ACC112 (cell line): ENCODE measurements at regions not wholly inside any gene's neighbourhood (a gene's known extent, or its start where the extent isn't known, plus 50 kb on each side); places are given as distances from the start of the nearest gene placed in this dataset.

ENCODE experiments used
- H2AFZ ChIP-seq: fragments of 200-600 bp; sonication (generic); one replicate; pipeline ENCODE4 v1.6.0; 2017; ENCODE audit warnings: antibody characterized with exemption, low read length; ENCODE audit not compliant: unreplicated experiment
- H3K27ac ChIP-seq: fragments of 200-600 bp; sonication (generic); 2 replicates; pipeline ENCODE4 v1.5.1; 2014; ENCODE audit warnings: low read depth, mild to moderate bottlenecking, antibody characterized with exemption, low read length, moderate library complexity
- H3K27me3 ChIP-seq: fragments of 200-600 bp; sonication (generic); 2 replicates; pipeline ENCODE4 v1.6.1; 2014; ENCODE audit warnings: mild to moderate bottlenecking, antibody characterized with exemption, low read length, moderate library complexity, mixed read lengths; ENCODE audit not compliant: insufficient read depth
- H3K36me3 ChIP-seq: fragments of 200-600 bp; sonication (generic); 2 replicates; pipeline ENCODE4 v1.6.1; 2016; ENCODE audit warnings: mild to moderate bottlenecking, antibody characterized with exemption, low read length, moderate library complexity, mixed read lengths; ENCODE audit not compliant: insufficient read depth
- H3K4me1 ChIP-seq: fragments of 200-600 bp; sonication (generic); one replicate; pipeline ENCODE4 v1.6.1; 2016; ENCODE audit warnings: low read length, mixed read lengths; ENCODE audit not compliant: insufficient read depth, unreplicated experiment, control insufficient read depth
- H3K4me3 ChIP-seq: fragments of 200-600 bp; sonication (generic); 2 replicates; pipeline ENCODE4 v1.5.1; 2014; ENCODE audit warnings: mild to moderate bottlenecking, low read depth, low read length
- H3K79me2 ChIP-seq: fragments of 200-600 bp; sonication (generic); one replicate; pipeline ENCODE4 v1.6.0; 2016; ENCODE audit warnings: low read length; ENCODE audit not compliant: control insufficient read depth, unreplicated experiment, insufficient read depth

GRCh38 chr6:6968357-6968730 lies 139.4 kb upstream of the RREB1 start:
- H3K4me1 ChIP-seq = no peaks in the 10 kb centered on the region
- no peak overlapping the region for H3K27ac ChIP-seq
- H3K27me3 ChIP-seq = no peaks in the 10 kb centered on the region
- H3K4me3 ChIP-seq = no peak overlapping the region
- H3K79me2 ChIP-seq = no peaks in the 10 kb centered on the region
- H3K36me3 ChIP-seq = no peaks in the 10 kb centered on the region
- H2AFZ ChIP-seq = no peak overlapping the region

DNA sequence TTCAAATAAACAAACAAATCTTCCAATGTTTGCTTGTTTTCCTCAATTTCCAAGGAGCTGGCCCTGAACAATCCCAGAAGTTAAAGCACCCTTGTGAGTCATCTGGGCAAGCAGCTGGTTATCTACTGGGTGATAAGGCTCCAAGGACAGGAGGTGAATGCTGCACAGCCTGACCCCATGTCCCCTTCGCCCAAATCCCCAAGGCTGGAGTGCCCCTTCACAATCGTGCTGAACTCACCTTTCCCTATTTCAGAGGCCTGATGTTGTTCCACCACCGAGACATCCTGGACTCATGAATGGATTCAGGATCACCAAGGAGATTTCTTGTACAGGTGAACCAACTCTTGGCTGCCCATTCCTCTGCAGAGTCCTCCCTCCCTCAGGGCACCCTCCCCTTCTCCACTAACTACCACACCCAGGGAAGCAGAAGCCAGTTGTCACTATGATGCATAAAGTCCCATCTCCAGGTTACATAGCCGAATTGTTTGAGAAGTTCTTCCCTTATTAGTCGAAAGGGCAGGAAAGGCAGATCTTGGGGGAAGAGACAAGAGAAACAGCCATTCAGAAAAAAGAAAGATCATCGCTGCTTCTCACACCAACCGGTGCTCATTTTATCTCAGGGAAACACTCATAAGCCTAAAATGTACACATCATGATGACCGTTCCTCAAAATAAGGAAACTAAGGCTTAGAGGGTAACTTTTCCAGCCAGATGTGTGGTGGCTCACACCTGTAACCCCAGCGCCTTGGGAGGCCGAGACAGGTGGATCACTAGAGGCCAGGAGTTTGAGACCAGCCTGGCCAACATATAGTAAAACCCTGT lies 138.8 kb upstream of the RREB1 start:
- Histone ChIP-seq H3K27ac (no peak overlapping the region), H3K36me3 (no peaks in the 10 kb centered on the region), H3K79me2 (no peaks in the 10 kb centered on the region), H2AFZ (no peak overlapping the region), H3K4me3 (no peak overlapping the region), H3K27me3 (no peaks in the 10 kb centered on the region), H3K4me1 (no peaks in the 10 kb centered on the region)

- Histone ChIP-seq H3K36me3 (no peaks in the 10 kb centered on the region), H3K27ac (no peak overlapping the region), H2AFZ (no peak overlapping the region), H3K4me1 (no peaks in the 10 kb centered on the region), H3K4me3 (no peak overlapping the region), H3K27me3 (no peaks in the 10 kb centered on the region), H3K79me2 (no peaks in the 10 kb centered on the region)
Measured at GRCh38 chr6:6969761-6970223, 138.0 kb upstream of the RREB1 start.

GRCh38 chr6:6970851-6971250 lies 136.9 kb upstream of the RREB1 start:
- Histone ChIP-seq H3K79me2 (no peaks in the 10 kb centered on the region), H3K36me3 (no peaks in the 10 kb centered on the region), H3K4me1 (no peaks in the 10 kb centered on the region), H2AFZ (no peak overlapping the region), H3K27me3 (no peaks in the 10 kb centered on the region), H3K4me3 (no peak overlapping the region), H3K27ac (no peak overlapping the region)

- no peak overlapping the region for H2AFZ ChIP-seq
- H3K36me3 ChIP-seq = no peaks in the 10 kb centered on the region
- no peaks in the 10 kb centered on the region for H3K4me1 ChIP-seq
- H3K4me3 ChIP-seq = no peak overlapping the region
- H3K27me3 ChIP-seq = no peaks in the 10 kb centered on the region
- H3K27ac ChIP-seq = no peak overlapping the region
- H3K79me2 ChIP-seq = no peaks in the 10 kb centered on the region
Measured at GRCh38 chr6:6971369-6971768, 136.4 kb upstream of the RREB1 start.

GRCh38 chr6:6972456-6972855 lies 135.3 kb upstream of the RREB1 start:
- H2AFZ ChIP-seq = no peak overlapping the region
- no peaks in the 10 kb centered on the region for H3K79me2 ChIP-seq
- H3K4me1 ChIP-seq = no peaks in the 10 kb centered on the region
- H3K4me3 ChIP-seq = no peak overlapping the region
- H3K27me3 ChIP-seq = no peaks in the 10 kb centered on the region
- H3K36me3 ChIP-seq = no peaks in the 10 kb centered on the region
- no peak overlapping the region for H3K27ac ChIP-seq

- Histone ChIP-seq H3K36me3 (no peaks in the 10 kb centered on the region), H3K79me2 (no peaks in the 10 kb centered on the region), H3K4me1 (no peaks in the 10 kb centered on the region), H2AFZ (no peak overlapping the region), H3K27me3 (no peaks in the 10 kb centered on the region), H3K27ac (no peak overlapping the region), H3K4me3 (no peak overlapping the region)
Measured at GRCh38 chr6:6973721-6974120, 134.0 kb upstream of the RREB1 start.

GRCh38 chr6:6975459-6976111 lies 132.2 kb upstream of the RREB1 start:
- Histone ChIP-seq H3K27ac (no peak overlapping the region), H3K79me2 (no peaks in the 10 kb centered on the region), H2AFZ (no peak overlapping the region), H3K4me1 (no peaks in the 10 kb centered on the region), H3K27me3 (no peaks in the 10 kb centered on the region), H3K4me3 (no peak overlapping the region), H3K36me3 (no peaks in the 10 kb centered on the region)

- Histone ChIP-seq H2AFZ (no peak overlapping the region), H3K79me2 (no peaks in the 10 kb centered on the region), H3K4me1 (no peaks in the 10 kb centered on the region), H3K27me3 (no peaks in the 10 kb centered on the region), H3K4me3 (no peak overlapping the region), H3K36me3 (no peaks in the 10 kb centered on the region), H3K27ac (no peak overlapping the region)
Measured at GRCh38 chr6:6976193-6976592, 131.6 kb upstream of the RREB1 start.

GRCh38 chr6:6978731-6979130 lies 129.0 kb upstream of the RREB1 start:
- Histone ChIP-seq H3K4me3 (no peak overlapping the region), H3K4me1 (no peaks in the 10 kb centered on the region), H2AFZ (no peak overlapping the region), H3K27ac (no peak overlapping the region), H3K79me2 (no peaks in the 10 kb centered on the region), H3K36me3 (no peaks in the 10 kb centered on the region), H3K27me3 (no peaks in the 10 kb centered on the region)

DNA sequence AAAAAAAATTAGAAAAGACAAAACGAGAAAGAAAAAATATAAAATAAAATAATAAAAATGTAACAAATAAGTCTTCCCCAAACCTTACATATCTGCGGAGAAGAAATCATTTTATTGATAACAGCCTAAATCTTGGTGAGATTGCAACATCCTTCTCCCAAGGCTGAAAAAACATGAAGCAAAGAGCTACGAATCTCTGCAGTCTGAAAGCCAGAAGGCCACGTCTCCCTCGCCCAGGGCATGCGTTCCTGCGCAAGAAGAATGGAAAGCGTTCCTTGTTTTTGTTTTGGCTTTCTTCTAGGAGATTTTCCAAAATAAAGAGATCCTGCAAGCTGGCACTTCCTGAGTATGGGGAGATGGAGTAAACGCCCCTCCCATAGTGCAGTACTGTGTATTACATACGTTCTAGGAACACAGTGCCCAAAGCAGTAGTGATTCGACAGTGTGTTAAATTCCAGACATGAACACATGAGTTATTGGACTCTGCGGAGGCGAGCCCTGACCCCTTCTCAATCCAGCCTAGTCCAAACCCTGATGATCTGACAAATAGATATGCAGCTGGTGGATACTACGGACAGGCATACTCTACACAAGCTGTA lies 126.7 kb upstream of the RREB1 start:
- H3K27ac ChIP-seq = no peak overlapping the region
- H3K79me2 ChIP-seq = no peaks in the 10 kb centered on the region
- no peaks in the 10 kb centered on the region for H3K27me3 ChIP-seq
- H3K4me1 ChIP-seq = no peaks in the 10 kb centered on the region
- H2AFZ ChIP-seq = no peak overlapping the region
- H3K4me3 ChIP-seq = no peak overlapping the region
- H3K36me3 ChIP-seq = no peaks in the 10 kb centered on the region
